GM23248 (cell line): ENCODE measurements at regions not wholly inside any gene's neighbourhood (a gene's known extent, or its start where the extent isn't known, plus 50 kb on each side); places are given as distances from the start of the nearest gene placed in this dataset. TPM values are rescaled to one million over a fixed set of nuclear protein-coding genes. Genes with fewer than 3 reads are reported as not detected.

Experiments
- DNase-seq: peaks from one replicate; pipeline ENCODE4 v3.0.0-alpha.2; 2015
- H2AFZ ChIP-seq: fragments of 200-600 bp; sonication (generic); 2 replicates; pipeline ENCODE4 v1.6.1; 2016; ENCODE audit warnings: antibody characterized with exemption
- H3F3A ChIP-seq: fragments of 200-600 bp; sonication (generic); 2 replicates; pipeline ENCODE4 v1.6.1; 2016; ENCODE audit warnings: mild to moderate bottlenecking, antibody characterized with exemption, mixed run types; ENCODE audit not compliant: insufficient read depth
- H3K27ac ChIP-seq: fragments of 200-600 bp; sonication (generic); 2 replicates; pipeline ENCODE4 v1.5.1; 2016; ENCODE audit warnings: mild to moderate bottlenecking
- H3K27me3 ChIP-seq: fragments of 200-600 bp; sonication (generic); replicated peaks from 2 replicates; pipeline ENCODE4 v1.6.1; 2016; ENCODE audit warnings: mild to moderate bottlenecking; ENCODE audit not compliant: insufficient read depth
- H3K36me3 ChIP-seq: fragments of 200-600 bp; sonication (generic); 2 replicates; pipeline ENCODE4 v1.6.1; 2016; ENCODE audit warnings: low read depth, mild to moderate bottlenecking
- H3K4me1 ChIP-seq: fragments of 200-600 bp; sonication (generic); 2 replicates; pipeline ENCODE4 v1.6.1; 2016; ENCODE audit warnings: mild to moderate bottlenecking; ENCODE audit not compliant: insufficient read depth
- H3K4me2 ChIP-seq: fragments of 200-600 bp; sonication (generic); one replicate; pipeline ENCODE4 v1.6.1; 2016; ENCODE audit warnings: mild to moderate bottlenecking; ENCODE audit not compliant: unreplicated experiment
- H3K4me3 ChIP-seq: fragments of 200-600 bp; sonication (generic); 2 replicates; pipeline ENCODE4 v1.5.1; 2016; ENCODE audit warnings: mild to moderate bottlenecking
- H3K79me2 ChIP-seq: fragments of 200-600 bp; sonication (generic); 2 replicates; pipeline ENCODE4 v1.6.1; 2016; ENCODE audit warnings: mild to moderate bottlenecking; ENCODE audit not compliant: insufficient read depth
- H3K9ac ChIP-seq: fragments of 200-600 bp; sonication (generic); 2 replicates; pipeline ENCODE4 v1.6.1; 2016; ENCODE audit warnings: mild to moderate bottlenecking
- H3K9me2 ChIP-seq: fragments of 200-600 bp; sonication (generic); 2 replicates; pipeline ENCODE4 v1.6.1; 2016; ENCODE audit warnings: mixed run types, mild to moderate bottlenecking, moderate library complexity; ENCODE audit not compliant: insufficient read depth
- H3K9me3 ChIP-seq: fragments of 200-600 bp; sonication (generic); one replicate; pipeline ENCODE4 v1.6.1; 2017; ENCODE audit warnings: low read depth
- H4K20me1 ChIP-seq: fragments of 200-600 bp; sonication (generic); 2 replicates; pipeline ENCODE4 v1.6.0; 2016; ENCODE audit not compliant: insufficient read depth
- EZH2 ChIP-seq: fragments of 200-600 bp; sonication (generic); IDR thresholded peaks from 2 replicates; pipeline ENCODE4 v1.6.1; 2018; ENCODE audit warnings: antibody characterized with exemption, mild to moderate bottlenecking; ENCODE audit not compliant: insufficient read depth, poor library complexity, severe bottlenecking
- EZH2phosphoT487 ChIP-seq: fragments of 200-600 bp; sonication (generic); IDR thresholded peaks from 2 replicates; pipeline ENCODE4 v1.6.1; 2018; ENCODE audit warnings: antibody characterized with exemption, moderate library complexity, mild to moderate bottlenecking, low read depth; ENCODE audit not compliant: insufficient read depth
- WGBS, 2 experiments: methylation state at CpG; one replicate each; pipeline ENCODE4 v1.1.6; 2015 to 2017; ENCODE audit warnings: low lambda C conversion rate in 2 of 2, low coverage in 1 of 2; ENCODE audit errors: missing lambda C conversion rate in 2 of 2; 5-methylcytosine and 5-hydroxymethylcytosine counted together
- in situ Hi-C: fragments of 300-500 bp; cut with MboI; formaldehyde crosslinking; loops from 2 replicates; pipeline ENCODE4 v1.15.0; 2020
- microRNA-seq: library from miRNA; unstranded; fragments of <30 nt; microRNA quantifications from one replicate; pipeline ENCODE4, GENCODE V29; 2016; ENCODE audit warnings: borderline number of aligned reads
- small RNA-seq: library from RNA; depleted of rRNA; stranded (forward); fragments of <200 nt; gene quantifications from one replicate; pipeline ENCODE3, GENCODE V24; 2014; ENCODE audit warnings: low read depth, low replicate concordance

- no peaks in the 10 kb centered on the region for H3K9me2 ChIP-seq
- peaks cover 19% of the 10 kb centered on the region for H3K4me1 ChIP-seq
- H3K27ac ChIP-seq = no peak overlapping the region
- no peaks in the 10 kb centered on the region for H3K79me2 ChIP-seq
- H3K9ac ChIP-seq = no peak overlapping the region
- H3K9me3 ChIP-seq = no peaks in the 10 kb centered on the region
- no peak overlapping the region for H3K4me2 ChIP-seq
- no peaks in the 10 kb centered on the region for H3F3A ChIP-seq
- H3K4me3 ChIP-seq = no peak overlapping the region
- no peak for DNase-seq
- H3K36me3 ChIP-seq = no peaks in the 10 kb centered on the region
- WGBS, 2 experiments = 57 to 68% methylated on average over 2 of the region's 2 CpGs
- H4K20me1 ChIP-seq = no peaks in the 10 kb centered on the region
- in situ Hi-C loops = no loop called here
- TF ChIP-seq EZH2 = no peak
- TF ChIP-seq EZH2phosphoT487 = no peak
- H3K27me3 ChIP-seq = no peaks in the 10 kb centered on the region
- no peak overlapping the region for H2AFZ ChIP-seq
These were observed 62.2 kb upstream of the LMO3 start for GRCh38 chr12:16668198-16668597.

DNA sequence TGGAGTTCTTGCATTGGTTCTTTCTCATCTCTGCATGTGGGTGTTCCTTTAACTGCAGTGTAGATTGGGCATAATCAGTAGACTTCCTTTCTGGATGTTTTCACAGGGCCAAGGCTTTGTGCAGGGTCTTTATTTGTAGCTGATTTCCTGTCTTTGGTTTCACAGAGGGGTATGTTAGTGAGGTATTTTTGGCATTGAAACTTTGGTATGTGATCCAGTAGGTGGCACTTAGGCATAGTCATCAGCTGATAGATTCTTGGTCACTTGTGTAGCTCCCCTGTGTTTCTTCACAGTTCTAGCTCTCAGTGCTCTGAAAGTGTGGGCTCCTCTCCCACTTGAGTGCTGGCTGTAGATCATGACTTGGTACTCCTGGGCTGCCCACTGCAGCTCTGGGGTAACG lies 52.7 kb upstream of the LMO3 start:
- Histone ChIP-seq H3F3A (no peaks in the 10 kb centered on the region), H3K27me3 (no peaks in the 10 kb centered on the region), H3K4me2 (no peak overlapping the region), H3K9me3 (no peaks in the 10 kb centered on the region), H3K79me2 (no peaks in the 10 kb centered on the region), H3K9ac (no peak overlapping the region), H3K36me3 (no peaks in the 10 kb centered on the region), H2AFZ (no peak overlapping the region), H3K4me1 (no peaks in the 10 kb centered on the region), H4K20me1 (no peaks in the 10 kb centered on the region), H3K9me2 (no peaks in the 10 kb centered on the region), H3K27ac (no peak overlapping the region), H3K4me3 (no peak overlapping the region)
- 33 to 63% methylated on average over 1 of the region's 1 CpG for WGBS, 2 experiments
- TF ChIP-seq EZH2phosphoT487 (no peak), EZH2 (no peak)
- no peak for DNase-seq
- in situ Hi-C loops = no loop called here

Small RNA genes in the stretch of these regions (microRNA-seq; reads per million reads assigned to microRNA genes)
- gene MIR3974 = not detected

Small RNA genes in the stretch of these regions (small RNA-seq; reads per million reads assigned to genes)
- not detected for gene RNU6-837P
